GM19099 (cell line): ENCODE measurements at regions not wholly inside any gene's neighbourhood (a gene's known extent, or its start where the extent isn't known, plus 50 kb on each side); places are given as distances from the start of the nearest gene placed in this dataset.

Experiments used
- POLR2A ChIP-seq: IDR thresholded peaks from 3 replicates; pipeline ENCODE4 v1.6.1; 2011; ENCODE audit warnings: low read depth; ENCODE audit not compliant: insufficient read length; ENCODE audit errors: extremely low read depth

DNA sequence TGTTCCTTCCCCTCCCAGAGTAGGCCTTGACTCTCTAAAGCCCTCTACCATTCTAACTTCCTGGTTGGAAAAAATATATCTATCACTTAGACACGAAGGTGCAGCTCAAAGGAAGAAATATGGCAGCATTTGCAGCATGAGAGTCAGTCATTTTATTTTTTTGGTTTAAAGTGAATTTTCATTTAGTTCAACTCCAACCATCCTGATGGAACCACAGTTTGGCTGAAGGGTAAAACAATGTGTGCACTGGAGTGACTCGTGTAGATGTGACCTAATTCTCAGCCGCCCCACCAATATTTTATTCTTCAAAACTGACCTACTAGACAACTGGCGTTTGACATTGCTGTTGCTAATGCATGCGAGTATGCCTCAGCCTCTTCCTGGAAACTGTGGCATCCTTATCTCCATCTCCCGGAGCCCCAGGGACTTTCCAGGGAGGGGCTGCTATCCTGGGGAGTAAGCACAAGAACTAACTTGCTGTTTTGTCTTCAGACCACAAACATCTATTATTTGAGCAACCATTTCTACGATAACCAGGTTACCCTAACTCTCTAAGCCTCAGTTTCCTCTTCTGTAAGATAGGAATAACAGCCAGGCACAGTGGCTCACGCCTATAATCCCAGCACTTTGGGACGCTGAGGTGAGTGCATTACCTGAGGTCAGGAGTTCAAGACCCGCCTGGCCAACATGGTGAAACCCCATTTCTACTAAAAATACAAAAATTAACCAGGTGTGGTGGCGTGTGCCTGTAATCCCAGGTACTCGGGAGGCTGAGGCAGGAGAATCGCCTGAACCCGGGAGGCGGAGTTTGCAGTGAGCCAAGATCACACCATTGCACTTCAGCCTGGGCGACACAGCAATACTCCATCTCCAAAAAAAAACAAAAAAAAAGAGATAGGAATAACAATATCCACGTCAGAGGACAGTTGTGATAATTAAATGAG is 148.7 kb upstream of the JARID2 start:
- TF ChIP-seq POLR2A: no peak

- TF ChIP-seq POLR2A: no peak
Observed at GRCh38 chr6:15101130-15101529, 144.7 kb upstream of the JARID2 start.

DNA sequence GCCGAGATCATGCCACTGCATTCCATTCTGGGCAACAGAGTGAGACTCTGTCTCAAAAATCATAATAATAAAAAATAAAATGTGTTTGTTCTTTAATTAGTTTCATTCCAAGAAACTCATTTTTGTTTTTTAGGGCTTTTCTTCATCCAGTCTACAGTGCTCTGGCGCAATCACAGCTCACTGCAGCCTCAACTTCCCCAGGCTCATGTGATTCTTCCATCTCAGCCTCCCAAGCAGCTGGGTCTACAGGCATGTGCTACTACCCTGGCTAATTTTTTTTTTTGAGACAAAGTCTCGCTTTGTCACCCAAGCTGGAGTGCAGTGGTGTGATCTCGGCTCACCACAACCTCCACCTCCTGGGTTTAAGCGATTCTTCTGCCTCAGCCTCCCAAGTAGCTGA is 143.6 kb upstream of the JARID2 start:
- no peak for TF ChIP-seq POLR2A

GRCh38 chr6:15106958-15107643 is 138.8 kb upstream of the JARID2 start:
- no peak for TF ChIP-seq POLR2A

DNA sequence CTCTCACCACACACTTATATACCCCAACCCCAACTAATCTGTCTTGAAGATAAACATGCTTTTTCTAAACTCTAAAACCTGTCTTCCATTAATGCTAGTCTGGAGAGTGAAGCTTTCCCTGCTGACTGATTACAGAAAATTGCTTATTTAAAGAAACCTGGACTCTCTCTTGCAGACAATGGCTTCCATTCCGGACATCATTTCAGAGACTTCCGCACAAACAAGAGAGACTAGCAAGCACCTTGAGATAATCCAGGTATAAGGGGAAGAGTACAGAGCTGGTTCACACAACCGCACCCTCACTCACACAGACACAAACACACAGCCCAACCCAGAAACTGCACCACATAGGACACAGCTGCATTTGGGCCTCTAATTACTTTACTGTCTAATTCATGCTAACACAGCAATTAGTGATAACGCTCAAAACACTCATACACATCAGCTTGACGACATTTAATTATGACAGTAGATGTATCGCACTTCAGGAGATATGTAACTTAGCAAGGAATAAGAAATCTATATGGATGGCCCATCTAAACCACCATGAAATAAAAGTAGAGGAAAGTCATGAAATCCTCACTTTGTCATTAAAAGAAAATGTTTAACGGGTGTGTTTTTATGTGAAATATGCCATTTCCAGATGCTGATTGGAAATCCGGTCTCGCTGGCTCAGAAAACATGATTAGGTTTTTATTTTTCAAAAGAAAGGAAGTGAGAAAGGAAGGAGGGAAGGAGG is 138.1 kb upstream of the JARID2 start:
- TF ChIP-seq POLR2A: no peak

DNA sequence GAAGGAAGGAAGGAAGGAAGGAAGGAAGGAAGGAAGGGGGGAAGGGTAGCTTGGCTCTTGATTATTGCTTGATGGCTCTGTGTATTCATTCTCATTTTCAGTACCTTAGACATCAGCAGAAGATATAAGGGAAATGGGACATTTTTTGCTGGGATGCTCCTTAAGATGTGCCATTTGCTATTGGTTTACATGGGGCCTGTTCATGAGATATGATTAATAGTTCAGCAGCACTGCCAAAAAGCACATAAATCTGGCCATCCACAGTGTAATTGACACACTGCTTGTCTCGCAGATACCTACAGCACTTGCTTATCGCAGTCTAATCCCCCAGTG is 137.5 kb upstream of the JARID2 start:
- TF ChIP-seq POLR2A: no peak

DNA sequence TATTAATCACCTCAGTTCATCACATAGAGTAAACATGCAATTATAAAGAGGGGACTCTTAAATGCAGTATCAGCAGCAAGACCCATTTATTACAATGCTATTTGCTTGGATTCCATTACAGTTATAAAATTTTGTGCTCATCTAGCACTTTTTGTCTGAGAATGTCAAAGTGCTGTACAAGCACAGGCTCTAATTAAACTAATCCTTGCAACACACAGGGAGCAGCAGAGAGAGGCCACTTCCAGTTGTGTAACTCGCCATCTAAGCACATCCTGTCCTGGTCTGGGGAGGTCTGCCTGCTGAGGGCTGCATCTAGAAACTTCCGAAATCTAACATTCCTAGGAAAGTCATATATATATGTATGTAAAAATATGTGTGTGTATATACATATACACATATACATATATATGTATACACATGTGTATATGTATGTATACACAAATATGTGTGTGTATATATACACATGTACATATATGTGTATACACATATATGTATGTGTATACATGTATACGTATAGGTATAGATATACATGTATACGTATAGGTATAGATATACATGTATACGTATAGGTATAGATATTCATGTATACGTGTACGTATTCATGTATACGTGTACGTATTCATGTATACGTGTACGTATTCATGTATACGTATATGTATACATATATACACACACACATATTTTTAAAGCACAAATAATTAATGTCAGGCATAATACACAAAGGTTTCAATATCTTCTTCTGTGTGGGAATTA is 136.4 kb upstream of the JARID2 start:
- TF ChIP-seq POLR2A: no peak

DNA sequence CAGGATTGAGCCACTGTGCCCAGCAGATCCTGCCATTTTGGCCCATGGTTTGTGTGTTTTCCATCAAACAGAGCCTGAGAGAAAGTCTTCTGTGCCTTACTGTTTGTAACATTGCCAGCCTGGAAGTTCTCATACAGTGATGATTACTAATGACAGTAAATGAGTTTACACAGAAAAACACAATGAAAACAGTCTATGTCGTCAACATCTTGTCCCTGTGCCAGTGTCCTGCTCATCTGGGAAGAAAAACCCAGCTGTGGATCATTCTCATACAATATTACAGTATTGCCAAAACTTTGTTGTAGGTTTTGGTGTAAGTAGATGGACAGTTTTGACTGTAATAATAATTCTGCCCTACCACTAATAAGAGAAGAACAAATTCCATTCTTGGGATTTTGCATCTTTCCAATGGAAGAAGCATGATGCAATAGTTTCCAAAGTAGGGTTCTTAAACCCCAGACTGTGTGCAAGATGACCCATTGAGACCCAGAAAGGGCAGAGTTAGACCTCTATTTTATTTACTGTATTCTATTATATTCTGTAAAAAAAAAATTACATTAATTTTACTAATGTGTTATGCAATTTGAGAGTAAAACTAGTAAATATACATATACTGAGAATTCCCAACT is 135.0 kb upstream of the JARID2 start:
- TF ChIP-seq POLR2A: no peak

DNA sequence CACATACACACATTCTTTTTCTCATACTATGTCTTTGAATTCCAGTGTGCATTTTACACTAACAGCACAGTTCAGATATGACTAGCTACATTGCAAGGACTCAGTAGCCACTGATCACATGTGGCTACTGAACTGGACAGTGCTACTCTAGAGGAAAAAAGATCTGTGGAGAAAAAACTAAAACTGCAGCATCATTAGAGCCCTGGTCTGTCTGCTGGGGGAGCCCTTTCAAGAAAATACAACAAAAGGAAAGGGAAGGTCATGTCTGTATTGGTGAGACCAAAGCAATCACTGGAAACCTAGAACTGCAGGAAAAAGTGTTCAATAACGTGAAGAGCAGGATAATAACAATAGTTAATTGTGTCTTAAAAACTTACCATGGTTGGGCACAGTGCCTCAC is 132.3 kb upstream of the JARID2 start:
- TF ChIP-seq POLR2A: no peak

- TF ChIP-seq POLR2A: no peak
Observed at GRCh38 chr6:15114061-15114460, 131.8 kb upstream of the JARID2 start.

- TF ChIP-seq POLR2A: no peak
Observed at GRCh38 chr6:15116889-15117288, 129.0 kb upstream of the JARID2 start.

DNA sequence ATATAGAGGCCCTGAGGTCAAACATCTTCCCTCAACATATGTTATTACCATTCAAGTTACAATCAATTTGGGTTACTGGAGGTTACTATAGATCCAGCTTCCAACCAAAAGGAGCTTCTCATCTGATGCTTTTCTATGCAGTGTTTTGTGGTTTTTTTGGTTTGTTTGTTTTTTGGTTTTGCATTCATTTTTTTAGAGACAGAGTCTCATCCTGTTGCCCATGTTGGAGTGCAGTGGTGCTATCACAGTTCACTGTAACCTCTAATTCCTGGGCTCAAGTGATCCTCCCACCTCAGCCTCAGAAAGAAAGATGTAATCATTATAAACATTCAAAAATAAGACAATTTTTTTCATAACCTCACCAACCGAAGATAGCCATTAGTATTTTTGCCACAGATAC is 124.4 kb upstream of the JARID2 start:
- TF ChIP-seq POLR2A: no peak

GRCh38 chr6:15121977-15122550 is 123.8 kb upstream of the JARID2 start:
- no peak for TF ChIP-seq POLR2A

GRCh38 chr6:15129887-15130286 is 116.0 kb upstream of the JARID2 start:
- TF ChIP-seq POLR2A: no peak
